SK-N-SH (cell line): ENCODE measurements at regions not wholly inside any gene's neighbourhood (a gene's known extent, or its start where the extent isn't known, plus 50 kb on each side); places are given as distances from the start of the nearest gene placed in this dataset.

ENCODE experiments used
- CTCF ChIA-PET: fragments of 300-600, 350-600 bp; formaldehyde crosslinking; extraction: SDS; loops from one replicate; lab custom pipeline; 2021; lab: Yijun Ruan, JAX
- POLR2A ChIA-PET: fragments of 350-600 bp; sonication (Branson Sonifier 250); formaldehyde crosslinking; extraction: SDS; loops from one replicate; lab custom pipeline; 2020; ENCODE audit warnings: antibody characterized with exemption, inconsistent platforms; lab: Yijun Ruan, JAX
- DNase-seq: peaks from one replicate; pipeline ENCODE4 v3.0.0; 2012
- H2AFZ ChIP-seq: fragments of 200-600 bp; sonication (generic); 2 replicates; pipeline ENCODE4 v1.8.1; 2016; ENCODE audit warnings: antibody characterized with exemption, mild to moderate bottlenecking, low read depth
- H3F3A ChIP-seq: fragments of 200-600 bp; sonication (generic); replicated peaks from 2 replicates; pipeline ENCODE3; 2016; ENCODE audit warnings: antibody characterized with exemption, mild to moderate bottlenecking; ENCODE audit not compliant: insufficient read depth
- H3K27ac ChIP-seq, 2 experiments: fragments of 200-500 bp in 1 of 2; fragments of 200-600 bp in 1 of 2; sonication (Bioruptor generic) in 1 of 2; sonication (generic), shearing (Covaris generic) in 1 of 2; 2 replicates each; pipeline versions ENCODE4 v1.5.1 to v1.6.1; 2014 to 2016; ENCODE audit warnings: low read depth in 2 of 2, inconsistent platforms in 1 of 2, low read length in 1 of 2, mild to moderate bottlenecking in 1 of 2, mixed read lengths in 1 of 2
- H3K27me3 ChIP-seq: fragments of 200-600 bp; sonication (generic), shearing (Covaris generic); 2 replicates; pipeline ENCODE4 v1.6.1; 2016; ENCODE audit warnings: mixed run types; ENCODE audit not compliant: insufficient read depth
- H3K36me3 ChIP-seq, 2 experiments: fragments of 200-500 bp in 1 of 2; fragments of 200-600 bp in 1 of 2; sonication (Bioruptor generic) in 1 of 2; sonication (generic) in 1 of 2; replicated peaks in 1 of 2; 2 replicates each; pipeline versions ENCODE3 to v1.5.1; 2014 to 2016; ENCODE audit warnings: low read length in 1 of 2, mild to moderate bottlenecking in 1 of 2; ENCODE audit not compliant: insufficient read depth in 2 of 2, control insufficient read depth in 1 of 2
- H3K4me1 ChIP-seq, 2 experiments: fragments of 200-500 bp in 1 of 2; fragments of 200-600 bp in 1 of 2; sonication (Bioruptor generic) in 1 of 2; sonication (generic), shearing (Covaris generic) in 1 of 2; 2 replicates each; pipeline versions ENCODE4 v1.5.1 to v1.6.1; 2014 to 2016; ENCODE audit warnings: low read depth in 1 of 2, low read length in 1 of 2, mixed run types in 1 of 2; ENCODE audit not compliant: insufficient read depth in 2 of 2, control insufficient read depth in 1 of 2
- H3K4me2 ChIP-seq: fragments of 200-600 bp; sonication (generic), shearing (Covaris generic); 2 replicates; pipeline ENCODE4 v1.6.1; 2017; ENCODE audit warnings: mixed run types
- H3K4me3 ChIP-seq, 2 experiments: fragments of 200-500 bp in 1 of 2; fragments of 200-600 bp in 1 of 2; sonication (Bioruptor generic) in 1 of 2; sonication (generic), shearing (Covaris generic) in 1 of 2; 2 replicates each; pipeline versions ENCODE4 v1.5.1 to v1.8.1; 2014 to 2016; ENCODE audit warnings: low read depth in 2 of 2, inconsistent platforms in 1 of 2, low read length in 1 of 2, mild to moderate bottlenecking in 1 of 2, mixed read lengths in 1 of 2, moderate library complexity in 1 of 2
- H3K79me2 ChIP-seq: fragments of 200-600 bp; sonication (generic); 2 replicates; pipeline ENCODE4 v1.8.1; 2017; ENCODE audit warnings: mild to moderate bottlenecking; ENCODE audit not compliant: insufficient read depth
- H3K9ac ChIP-seq: fragments of 200-600 bp; sonication (generic); 2 replicates; pipeline ENCODE4 v1.6.1; 2017; ENCODE audit warnings: mixed run types
- H3K9me2 ChIP-seq: fragments of 200-600 bp; sonication (generic); 2 replicates; pipeline ENCODE4 v1.6.1; 2017; ENCODE audit warnings: mixed run types
- H3K9me3 ChIP-seq: fragments of 200-600 bp; sonication (generic); 2 replicates; pipeline ENCODE4 v1.6.1; 2017; ENCODE audit warnings: mixed run types, mild to moderate bottlenecking, moderate library complexity
- H4K20me1 ChIP-seq: fragments of 200-600 bp; sonication (generic); 2 replicates; pipeline ENCODE4 v1.6.1; 2017; ENCODE audit warnings: mild to moderate bottlenecking, mixed run types; ENCODE audit not compliant: insufficient read depth
- CHD2 ChIP-seq: fragments of 150-350 bp; IDR thresholded peaks from 2 replicates; pipeline ENCODE4 v1.6.1; 2018; ENCODE audit warnings: low read length; ENCODE audit not compliant: partially characterized antibody
- EP300 ChIP-seq, 2 experiments: IDR thresholded peaks; 2 replicates each; pipeline versions ENCODE4 v1.4.0 to v1.6.1; 2012; ENCODE audit warnings: borderline replicate concordance in 1 of 2, low read depth in 1 of 2, low read length in 1 of 2
- FOSL2 ChIP-seq: IDR thresholded peaks from 2 replicates; pipeline ENCODE4 v1.4.0; 2012; ENCODE audit warnings: low read depth, mild to moderate bottlenecking, moderate library complexity, borderline replicate concordance
- FOXJ3 ChIP-seq: sonication (generic); formaldehyde crosslinking; IDR thresholded peaks from 2 replicates; pipeline ENCODE4 v1.5.1; 2020; ENCODE audit warnings: mild to moderate bottlenecking, missing genetic modification reagents
- FOXM1 ChIP-seq: IDR thresholded peaks from 2 replicates; pipeline ENCODE4 v1.4.0; 2012; ENCODE audit warnings: low read depth, mild to moderate bottlenecking
- GABPA ChIP-seq: IDR thresholded peaks from 2 replicates; pipeline ENCODE4 v1.4.0; 2012; ENCODE audit warnings: low read depth, mild to moderate bottlenecking
- JUND ChIP-seq: IDR thresholded peaks from 2 replicates; pipeline ENCODE4 v1.4.0; 2012
- MXI1 ChIP-seq: IDR thresholded peaks from 2 replicates; pipeline ENCODE4 v1.6.1; 2012; ENCODE audit warnings: mild to moderate bottlenecking, low read depth, low read length, improper control_type of control experiment
- NFIC ChIP-seq: IDR thresholded peaks from 2 replicates; pipeline ENCODE4 v1.4.0; 2012; ENCODE audit warnings: borderline replicate concordance
- POLR2AphosphoS5 ChIP-seq: IDR thresholded peaks from 2 replicates; pipeline ENCODE4 v1.6.1; 2012; ENCODE audit warnings: low read depth, low read length
- RCOR1 ChIP-seq: fragments of 150-350 bp; IDR thresholded peaks from 2 replicates; pipeline ENCODE4 v1.6.1; 2017; ENCODE audit warnings: antibody characterized with exemption, low read length
- RFX5 ChIP-seq: IDR thresholded peaks from 2 replicates; pipeline ENCODE4 v1.6.1; 2012; ENCODE audit warnings: mild to moderate bottlenecking, improper control_type of control experiment, low read length
- RXRA ChIP-seq: IDR thresholded peaks from 2 replicates; pipeline ENCODE4 v1.4.0; 2012; ENCODE audit warnings: low read depth, mild to moderate bottlenecking, borderline replicate concordance
- SMC3 ChIP-seq: IDR thresholded peaks from 2 replicates; pipeline ENCODE4 v1.6.1; 2012; ENCODE audit warnings: low read depth, low read length, improper control_type of control experiment
- TEAD4 ChIP-seq: IDR thresholded peaks from 2 replicates; pipeline ENCODE4 v1.4.0; 2012; ENCODE audit warnings: mild to moderate bottlenecking, borderline replicate concordance; ENCODE audit not compliant: insufficient read depth
- USF1 ChIP-seq: IDR thresholded peaks from 2 replicates; pipeline ENCODE4 v1.4.0; 2012; ENCODE audit warnings: low read depth, borderline replicate concordance
- YY1 ChIP-seq: IDR thresholded peaks from 2 replicates; pipeline ENCODE4 v1.4.0; 2012; ENCODE audit warnings: low read depth, mild to moderate bottlenecking
- WGBS: methylation state at CpG from one replicate; pipeline ENCODE4 v1.1.6; 2017; ENCODE audit warnings: low lambda C conversion rate; 5-methylcytosine and 5-hydroxymethylcytosine counted together
- TF ChIP-seq, protein P1 (sequence below): fragments of 200-600 bp; sonication (generic); IDR thresholded peaks from 2 replicates; pipeline ENCODE4 v1.6.1; 2017; ENCODE audit warnings: antibody characterized with exemption, mild to moderate bottlenecking, moderate library complexity
- TF ChIP-seq, protein P2 (sequence below): IDR thresholded peaks from 2 replicates; pipeline ENCODE4 v1.6.1; 2012; ENCODE audit warnings: mild to moderate bottlenecking, low read depth, low read length, moderate library complexity

GRCh38 chr14:87063181-87063580 lies 929.8 kb downstream of the GALC start:
- no peaks in the 10 kb centered on the region for H3K79me2 ChIP-seq
- POLR2A ChIA-PET: no interaction called here
- no peak overlapping the region for H3K9ac ChIP-seq
- no peaks in the 10 kb centered on the region for H3K4me1 ChIP-seq
- no peaks in the 10 kb centered on the region for H3K9me3 ChIP-seq
- no peaks in the 10 kb centered on the region for H3K9me2 ChIP-seq
- no peaks in the 10 kb centered on the region for H4K20me1 ChIP-seq
- no peaks in the 10 kb centered on the region for H3F3A ChIP-seq
- no peak overlapping the region for H2AFZ ChIP-seq
- no peak overlapping the region for H3K4me3 ChIP-seq
- WGBS: 2% methylated on average over 1 of the region's 1 CpG
- CTCF ChIA-PET: interaction anchor here (1.2 kb wide), 1 partner anchor 15 kb away, joined by 3 read pairs; no protein-coding TSS in a partner anchor
- H3K27ac ChIP-seq: no peak overlapping the region
- TF ChIP-seq USF1 (no peak), RXRA (no peak), MXI1 (no peak), CHD2 (no peak), POLR2AphosphoS5 (no peak), FOXJ3 (CRISPR knock-in tag) (no peak), GABPA (no peak), NFIC (no peak), TEAD4 (no peak), JUND (no peak), RCOR1 (no peak), YY1 (no peak), SMC3 (no peak), FOSL2 (no peak), RFX5 (no peak), EP300 (IDR thresholded peaks at IDR 0.05; ENCODE audit: borderline replicate concordance in 1 of 2, low read depth in 1 of 2, low read length in 1 of 2) (no peak), FOXM1 (no peak)
- TF ChIP-seq, protein P1, sequence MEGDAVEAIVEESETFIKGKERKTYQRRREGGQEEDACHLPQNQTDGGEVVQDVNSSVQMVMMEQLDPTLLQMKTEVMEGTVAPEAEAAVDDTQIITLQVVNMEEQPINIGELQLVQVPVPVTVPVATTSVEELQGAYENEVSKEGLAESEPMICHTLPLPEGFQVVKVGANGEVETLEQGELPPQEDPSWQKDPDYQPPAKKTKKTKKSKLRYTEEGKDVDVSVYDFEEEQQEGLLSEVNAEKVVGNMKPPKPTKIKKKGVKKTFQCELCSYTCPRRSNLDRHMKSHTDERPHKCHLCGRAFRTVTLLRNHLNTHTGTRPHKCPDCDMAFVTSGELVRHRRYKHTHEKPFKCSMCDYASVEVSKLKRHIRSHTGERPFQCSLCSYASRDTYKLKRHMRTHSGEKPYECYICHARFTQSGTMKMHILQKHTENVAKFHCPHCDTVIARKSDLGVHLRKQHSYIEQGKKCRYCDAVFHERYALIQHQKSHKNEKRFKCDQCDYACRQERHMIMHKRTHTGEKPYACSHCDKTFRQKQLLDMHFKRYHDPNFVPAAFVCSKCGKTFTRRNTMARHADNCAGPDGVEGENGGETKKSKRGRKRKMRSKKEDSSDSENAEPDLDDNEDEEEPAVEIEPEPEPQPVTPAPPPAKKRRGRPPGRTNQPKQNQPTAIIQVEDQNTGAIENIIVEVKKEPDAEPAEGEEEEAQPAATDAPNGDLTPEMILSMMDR: no peak
- TF ChIP-seq, protein P2, sequence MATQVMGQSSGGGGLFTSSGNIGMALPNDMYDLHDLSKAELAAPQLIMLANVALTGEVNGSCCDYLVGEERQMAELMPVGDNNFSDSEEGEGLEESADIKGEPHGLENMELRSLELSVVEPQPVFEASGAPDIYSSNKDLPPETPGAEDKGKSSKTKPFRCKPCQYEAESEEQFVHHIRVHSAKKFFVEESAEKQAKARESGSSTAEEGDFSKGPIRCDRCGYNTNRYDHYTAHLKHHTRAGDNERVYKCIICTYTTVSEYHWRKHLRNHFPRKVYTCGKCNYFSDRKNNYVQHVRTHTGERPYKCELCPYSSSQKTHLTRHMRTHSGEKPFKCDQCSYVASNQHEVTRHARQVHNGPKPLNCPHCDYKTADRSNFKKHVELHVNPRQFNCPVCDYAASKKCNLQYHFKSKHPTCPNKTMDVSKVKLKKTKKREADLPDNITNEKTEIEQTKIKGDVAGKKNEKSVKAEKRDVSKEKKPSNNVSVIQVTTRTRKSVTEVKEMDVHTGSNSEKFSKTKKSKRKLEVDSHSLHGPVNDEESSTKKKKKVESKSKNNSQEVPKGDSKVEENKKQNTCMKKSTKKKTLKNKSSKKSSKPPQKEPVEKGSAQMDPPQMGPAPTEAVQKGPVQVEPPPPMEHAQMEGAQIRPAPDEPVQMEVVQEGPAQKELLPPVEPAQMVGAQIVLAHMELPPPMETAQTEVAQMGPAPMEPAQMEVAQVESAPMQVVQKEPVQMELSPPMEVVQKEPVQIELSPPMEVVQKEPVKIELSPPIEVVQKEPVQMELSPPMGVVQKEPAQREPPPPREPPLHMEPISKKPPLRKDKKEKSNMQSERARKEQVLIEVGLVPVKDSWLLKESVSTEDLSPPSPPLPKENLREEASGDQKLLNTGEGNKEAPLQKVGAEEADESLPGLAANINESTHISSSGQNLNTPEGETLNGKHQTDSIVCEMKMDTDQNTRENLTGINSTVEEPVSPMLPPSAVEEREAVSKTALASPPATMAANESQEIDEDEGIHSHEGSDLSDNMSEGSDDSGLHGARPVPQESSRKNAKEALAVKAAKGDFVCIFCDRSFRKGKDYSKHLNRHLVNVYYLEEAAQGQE: no peak
- no peaks in the 10 kb centered on the region for H3K27me3 ChIP-seq
- no peaks in the 10 kb centered on the region for H3K36me3 ChIP-seq
- H3K4me2 ChIP-seq: no peak overlapping the region
- no peak for DNase-seq
